SK-N-SH treated with all-trans-retinoic acid at 6 μM for 48 hours (cell line): ENCODE measurements at regions not wholly inside any gene's neighbourhood (a gene's known extent, or its start where the extent isn't known, plus 50 kb on each side); places are given as distances from the start of the nearest gene placed in this dataset.

Experiments used
- ATAC-seq: fragments of 200-7000 bp; cut with Tn5 transposase; 3 replicates; pipeline ENCODE4 v1.9.1; 2020; ENCODE audit warnings: mild to moderate bottlenecking, moderate library complexity
- ARNTL ChIP-seq: fragments of 450-650 bp; formaldehyde crosslinking; IDR thresholded peaks from 2 replicates; pipeline ENCODE4 v1.5.0; 2020; ENCODE audit warnings: low read depth, mild to moderate bottlenecking, moderate library complexity, borderline replicate concordance
- CSDC2 ChIP-seq: fragments of 250-450 bp; sonication (Bioruptor Pico); IDR thresholded peaks from 2 replicates; pipeline ENCODE4 v1.5.0; 2020; ENCODE audit warnings: mild to moderate bottlenecking, moderate library complexity
- ESRRG ChIP-seq: fragments of 250-450 bp; sonication (Bioruptor Pico); IDR thresholded peaks from 2 replicates; pipeline ENCODE4 v1.6.1; 2021; ENCODE audit warnings: mild to moderate bottlenecking
- GLIS3 ChIP-seq: fragments of 250-450 bp; sonication (Bioruptor Pico); IDR thresholded peaks from 2 replicates; pipeline ENCODE4 v1.5.0; 2020; ENCODE audit warnings: mild to moderate bottlenecking, moderate library complexity
- ISL1 ChIP-seq: fragments of 250-450 bp; sonication (Bioruptor Pico); IDR thresholded peaks from 2 replicates; pipeline ENCODE4 v2.1.2; 2022; ENCODE audit warnings: mild to moderate bottlenecking, moderate library complexity
- OSR1 ChIP-seq: fragments of 250-450 bp; sonication (Bioruptor Pico); IDR thresholded peaks from 2 replicates; pipeline ENCODE4 v1.8.0; 2022; ENCODE audit warnings: moderate library complexity, mild to moderate bottlenecking, inconsistent platforms
- RARB ChIP-seq: fragments of 250-450 bp; sonication (Bioruptor Pico); IDR thresholded peaks from 2 replicates; pipeline ENCODE4 v1.8.0; 2021; ENCODE audit warnings: mild to moderate bottlenecking, moderate library complexity
- SNAI2 ChIP-seq: fragments of 250-450 bp; sonication (Bioruptor Pico); IDR thresholded peaks from 2 replicates; pipeline ENCODE4 v1.5.0; 2020; ENCODE audit warnings: mild to moderate bottlenecking, moderate library complexity
- TCF4 ChIP-seq: fragments of 250-450 bp; sonication (Bioruptor Pico); IDR thresholded peaks from 2 replicates; pipeline ENCODE4 v1.8.0; 2021; ENCODE audit warnings: mild to moderate bottlenecking, moderate library complexity, borderline replicate concordance
- TOX ChIP-seq: fragments of 250-450 bp; sonication (Bioruptor Pico); IDR thresholded peaks from 2 replicates; pipeline ENCODE4 v1.8.0; 2021; ENCODE audit warnings: mild to moderate bottlenecking, moderate library complexity, borderline replicate concordance
- ZC3H10 ChIP-seq: fragments of 250-450 bp; sonication (Bioruptor Pico); IDR thresholded peaks from 2 replicates; pipeline ENCODE4 v1.5.1; 2021; ENCODE audit warnings: mild to moderate bottlenecking, moderate library complexity
- ZFP3 ChIP-seq: fragments of 250-450 bp; sonication (Bioruptor Pico); IDR thresholded peaks from 2 replicates; pipeline ENCODE4 v1.5.0; 2020; ENCODE audit warnings: mild to moderate bottlenecking, moderate library complexity
- ZFP30 ChIP-seq: fragments of 450-650 bp; formaldehyde crosslinking; IDR thresholded peaks from 2 replicates; pipeline ENCODE4 v1.5.0; 2022; ENCODE audit warnings: mild to moderate bottlenecking, moderate library complexity
- ZNF8 ChIP-seq: fragments of 450-650 bp; formaldehyde crosslinking; IDR thresholded peaks from 2 replicates; pipeline ENCODE4 v1.5.0; 2020; ENCODE audit warnings: mild to moderate bottlenecking, moderate library complexity
- TF ChIP-seq, protein P1 (sequence below): fragments of 250-450 bp; sonication (Bioruptor Pico); IDR thresholded peaks from 2 replicates; pipeline ENCODE4 v1.5.1; 2020; ENCODE audit warnings: low read depth, mild to moderate bottlenecking, moderate library complexity
- TF ChIP-seq, protein P2 (sequence below): fragments of 250-450 bp; sonication (Bioruptor Pico); IDR thresholded peaks from 2 replicates; pipeline ENCODE4 v1.8.0; 2021; ENCODE audit warnings: low read depth, mild to moderate bottlenecking, moderate library complexity, borderline replicate concordance
- TF ChIP-seq, protein P3 (sequence below): fragments of 250-450 bp; sonication (Bioruptor Pico); IDR thresholded peaks from 2 replicates; pipeline ENCODE4 v1.5.1; 2021; ENCODE audit warnings: mild to moderate bottlenecking, moderate library complexity
- TF ChIP-seq, protein P4 (sequence below): fragments of 250-450 bp; sonication (Bioruptor Pico); IDR thresholded peaks from 2 replicates; pipeline ENCODE4 v1.8.0; 2020; ENCODE audit warnings: mild to moderate bottlenecking, moderate library complexity, borderline replicate concordance

DNA sequence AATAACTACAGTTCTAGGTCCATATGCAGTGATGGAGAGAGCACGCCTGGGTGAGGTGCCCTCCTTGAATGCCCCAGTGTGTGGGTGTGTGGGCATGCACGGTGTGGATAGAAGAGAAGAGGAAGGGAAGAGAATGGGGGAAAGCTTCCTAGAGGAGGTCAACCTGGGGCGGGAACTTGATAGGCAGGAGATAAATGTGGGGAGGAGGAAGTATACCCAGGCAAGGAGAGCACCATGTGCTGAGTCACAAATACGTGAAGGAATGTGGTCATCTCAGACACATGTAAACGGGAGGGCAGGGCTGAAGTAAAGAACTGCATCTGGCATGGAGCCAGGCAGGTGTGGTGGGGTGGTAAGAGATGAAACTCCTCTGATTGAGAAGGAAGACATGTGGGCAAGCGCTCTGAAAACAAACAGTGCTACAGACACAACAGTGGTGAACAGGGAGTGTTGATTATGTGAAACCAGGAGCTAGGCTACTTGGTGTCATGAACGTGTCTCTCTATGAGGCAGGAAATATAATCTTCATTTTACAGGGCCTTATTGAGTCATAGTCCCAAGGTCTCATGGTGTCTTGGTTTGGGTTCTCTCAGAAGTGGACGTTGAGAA is 61.5 kb upstream of the EED start:
- no peak for ATAC-seq
- TF ChIP-seq ESRRG (CRISPR knock-in tag) (no peak), ZFP3 (CRISPR knock-in tag) (no peak), RARB (CRISPR knock-in tag) (no peak), ZNF8 (no peak), ZFP30 (no peak), OSR1 (no peak), CSDC2 (CRISPR knock-in tag) (no peak), ISL1 (no peak), GLIS3 (CRISPR knock-in tag) (no peak), TOX (CRISPR knock-in tag) (no peak), ARNTL (CRISPR knock-in tag) (no peak), TCF4 (CRISPR knock-in tag) (no peak)
- TF ChIP-seq, protein P1, sequence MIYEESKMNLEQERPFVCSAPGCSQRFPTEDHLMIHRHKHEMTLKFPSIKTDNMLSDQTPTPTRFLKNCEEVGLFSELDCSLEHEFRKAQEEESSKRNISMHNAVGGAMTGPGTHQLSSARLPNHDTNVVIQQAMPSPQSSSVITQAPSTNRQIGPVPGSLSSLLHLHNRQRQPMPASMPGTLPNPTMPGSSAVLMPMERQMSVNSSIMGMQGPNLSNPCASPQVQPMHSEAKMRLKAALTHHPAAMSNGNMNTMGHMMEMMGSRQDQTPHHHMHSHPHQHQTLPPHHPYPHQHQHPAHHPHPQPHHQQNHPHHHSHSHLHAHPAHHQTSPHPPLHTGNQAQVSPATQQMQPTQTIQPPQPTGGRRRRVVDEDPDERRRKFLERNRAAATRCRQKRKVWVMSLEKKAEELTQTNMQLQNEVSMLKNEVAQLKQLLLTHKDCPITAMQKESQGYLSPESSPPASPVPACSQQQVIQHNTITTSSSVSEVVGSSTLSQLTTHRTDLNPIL (CRISPR knock-in tag) = no peak
- TF ChIP-seq, protein P2, sequence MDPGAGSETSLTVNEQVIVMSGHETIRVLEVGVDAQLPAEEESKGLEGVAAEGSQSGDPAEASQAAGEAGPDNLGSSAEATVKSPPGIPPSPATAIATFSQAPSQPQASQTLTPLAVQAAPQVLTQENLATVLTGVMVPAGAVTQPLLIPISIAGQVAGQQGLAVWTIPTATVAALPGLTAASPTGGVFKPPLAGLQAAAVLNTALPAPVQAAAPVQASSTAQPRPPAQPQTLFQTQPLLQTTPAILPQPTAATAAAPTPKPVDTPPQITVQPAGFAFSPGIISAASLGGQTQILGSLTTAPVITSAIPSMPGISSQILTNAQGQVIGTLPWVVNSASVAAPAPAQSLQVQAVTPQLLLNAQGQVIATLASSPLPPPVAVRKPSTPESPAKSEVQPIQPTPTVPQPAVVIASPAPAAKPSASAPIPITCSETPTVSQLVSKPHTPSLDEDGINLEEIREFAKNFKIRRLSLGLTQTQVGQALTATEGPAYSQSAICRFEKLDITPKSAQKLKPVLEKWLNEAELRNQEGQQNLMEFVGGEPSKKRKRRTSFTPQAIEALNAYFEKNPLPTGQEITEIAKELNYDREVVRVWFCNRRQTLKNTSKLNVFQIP (CRISPR knock-in tag) = no peak
- TF ChIP-seq, protein P3, sequence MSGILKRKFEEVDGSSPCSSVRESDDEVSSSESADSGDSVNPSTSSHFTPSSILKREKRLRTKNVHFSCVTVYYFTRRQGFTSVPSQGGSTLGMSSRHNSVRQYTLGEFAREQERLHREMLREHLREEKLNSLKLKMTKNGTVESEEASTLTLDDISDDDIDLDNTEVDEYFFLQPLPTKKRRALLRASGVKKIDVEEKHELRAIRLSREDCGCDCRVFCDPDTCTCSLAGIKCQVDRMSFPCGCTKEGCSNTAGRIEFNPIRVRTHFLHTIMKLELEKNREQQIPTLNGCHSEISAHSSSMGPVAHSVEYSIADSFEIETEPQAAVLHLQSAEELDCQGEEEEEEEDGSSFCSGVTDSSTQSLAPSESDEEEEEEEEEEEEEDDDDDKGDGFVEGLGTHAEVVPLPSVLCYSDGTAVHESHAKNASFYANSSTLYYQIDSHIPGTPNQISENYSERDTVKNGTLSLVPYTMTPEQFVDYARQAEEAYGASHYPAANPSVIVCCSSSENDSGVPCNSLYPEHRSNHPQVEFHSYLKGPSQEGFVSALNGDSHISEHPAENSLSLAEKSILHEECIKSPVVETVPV = no peak
- TF ChIP-seq, protein P4, sequence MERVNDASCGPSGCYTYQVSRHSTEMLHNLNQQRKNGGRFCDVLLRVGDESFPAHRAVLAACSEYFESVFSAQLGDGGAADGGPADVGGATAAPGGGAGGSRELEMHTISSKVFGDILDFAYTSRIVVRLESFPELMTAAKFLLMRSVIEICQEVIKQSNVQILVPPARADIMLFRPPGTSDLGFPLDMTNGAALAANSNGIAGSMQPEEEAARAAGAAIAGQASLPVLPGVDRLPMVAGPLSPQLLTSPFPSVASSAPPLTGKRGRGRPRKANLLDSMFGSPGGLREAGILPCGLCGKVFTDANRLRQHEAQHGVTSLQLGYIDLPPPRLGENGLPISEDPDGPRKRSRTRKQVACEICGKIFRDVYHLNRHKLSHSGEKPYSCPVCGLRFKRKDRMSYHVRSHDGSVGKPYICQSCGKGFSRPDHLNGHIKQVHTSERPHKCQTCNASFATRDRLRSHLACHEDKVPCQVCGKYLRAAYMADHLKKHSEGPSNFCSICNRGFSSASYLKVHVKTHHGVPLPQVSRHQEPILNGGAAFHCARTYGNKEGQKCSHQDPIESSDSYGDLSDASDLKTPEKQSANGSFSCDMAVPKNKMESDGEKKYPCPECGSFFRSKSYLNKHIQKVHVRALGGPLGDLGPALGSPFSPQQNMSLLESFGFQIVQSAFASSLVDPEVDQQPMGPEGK = no peak

DNA sequence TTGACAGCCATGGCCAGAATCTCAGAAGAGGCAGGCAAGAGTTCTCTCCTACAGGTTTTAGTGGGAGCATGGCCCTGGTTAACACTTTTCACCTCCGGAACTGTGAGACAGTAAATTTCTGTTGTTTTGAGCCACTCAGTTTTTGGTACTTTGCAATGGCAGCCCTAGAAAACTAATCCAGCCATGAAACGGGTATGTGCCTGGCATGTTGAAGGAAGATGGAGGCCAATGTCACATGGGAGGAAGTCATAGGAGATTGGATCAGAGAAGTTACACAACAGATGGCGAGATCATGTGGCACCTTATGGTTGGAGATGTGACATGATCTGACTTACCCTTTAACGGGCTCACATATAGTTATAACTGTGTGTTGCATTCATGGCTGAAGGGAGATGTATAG is 63.2 kb upstream of the EED start:
- TF ChIP-seq, protein P1 (CRISPR knock-in tag) = no peak
- no peak for TF ChIP-seq CSDC2 (CRISPR knock-in tag)
- no peak for TF ChIP-seq GLIS3 (CRISPR knock-in tag)
- TF ChIP-seq, protein P2 (CRISPR knock-in tag) = no peak
- TF ChIP-seq RARB (CRISPR knock-in tag) = no peak
- TF ChIP-seq ARNTL (CRISPR knock-in tag) = no peak
- TF ChIP-seq SNAI2 (CRISPR knock-in tag) = no peak
- no peak for TF ChIP-seq OSR1
- TF ChIP-seq TCF4 (CRISPR knock-in tag) = no peak
- TF ChIP-seq ZNF8 = no peak
- TF ChIP-seq ISL1 = no peak
- TF ChIP-seq ZC3H10 (CRISPR knock-in tag) = no peak
- TF ChIP-seq, protein P4 = no peak
- TF ChIP-seq, protein P3 = no peak
- no peak for ATAC-seq
